Chondrocyte (in vitro differentiated cells): ENCODE measurements at regions not wholly inside any gene's neighbourhood (a gene's known extent, or its start where the extent isn't known, plus 50 kb on each side); places are given as distances from the start of the nearest gene placed in this dataset.

ENCODE experiments used
- DNase-seq: peaks from one replicate; pipeline ENCODE4 v3.0.0; 2021; ENCODE audit warnings: mixed read lengths, low spot score
- H3K27ac Mint-ChIP-seq: one replicate; pipeline ENCODE4 v1.8.0; 2021; ENCODE audit warnings: mild to moderate bottlenecking, moderate library complexity, mixed read lengths; ENCODE audit not compliant: unreplicated experiment
- H3K27me3 Mint-ChIP-seq: 2 replicates; pipeline ENCODE4 v1.8.0; 2021; ENCODE audit warnings: low read depth, mixed read lengths
- H3K36me3 Mint-ChIP-seq: 2 replicates; pipeline ENCODE4 v1.8.0; 2021; ENCODE audit warnings: low read depth, mixed read lengths
- H3K4me1 Mint-ChIP-seq: 2 replicates; pipeline ENCODE4 v1.8.0; 2021; ENCODE audit warnings: low read depth, mild to moderate bottlenecking, mixed read lengths
- H3K4me3 Mint-ChIP-seq: one replicate; pipeline ENCODE4 v1.8.0; 2021; ENCODE audit warnings: mild to moderate bottlenecking, moderate library complexity, mixed read lengths; ENCODE audit not compliant: unreplicated experiment
- H3K9me3 Mint-ChIP-seq: 2 replicates; pipeline ENCODE4 v1.8.0; 2021; ENCODE audit warnings: low read depth, mixed read lengths
- CTCF ChIP-seq: fragments of 200-600 bp; sonication (generic); IDR thresholded peaks from 2 replicates; pipeline ENCODE4 v1.5.0; 2021; ENCODE audit warnings: antibody characterized with exemption, mild to moderate bottlenecking, moderate library complexity

GRCh38 chr10:25707572-25707971 lies 226.5 kb upstream of the MYO3A start:
- Mint-ChIP-seq H3K36me3 (no peaks in the 10 kb centered on the region), H3K9me3 (no peaks in the 10 kb centered on the region), H3K27ac (no peak overlapping the region), H3K4me3 (no peak overlapping the region), H3K27me3 (peaks cover 17% of the 10 kb centered on the region), H3K4me1 (no peaks in the 10 kb centered on the region)
- DNase-seq = no peak
- no peak for TF ChIP-seq CTCF

GRCh38 chr10:25707976-25708671 lies 225.9 kb upstream of the MYO3A start:
- DNase-seq = no peak
- H3K9me3 Mint-ChIP-seq = no peaks in the 10 kb centered on the region
- H3K4me1 Mint-ChIP-seq = no peaks in the 10 kb centered on the region

GRCh38 chr10:25713894-25714240 lies 220.2 kb upstream of the MYO3A start:
- no peaks in the 10 kb centered on the region for H3K4me1 Mint-ChIP-seq
- no peaks in the 10 kb centered on the region for H3K9me3 Mint-ChIP-seq

More at GRCh38 chr10:25707976-25708671, 225.9 kb upstream of the MYO3A start:
- H3K36me3 Mint-ChIP-seq = no peaks in the 10 kb centered on the region
- TF ChIP-seq CTCF = no peak
- H3K4me3 Mint-ChIP-seq = no peak overlapping the region
- peaks cover 17% of the 10 kb centered on the region for H3K27me3 Mint-ChIP-seq
- H3K27ac Mint-ChIP-seq = no peak overlapping the region

GRCh38 chr10:25724241-25724640 lies 209.8 kb upstream of the MYO3A start:
- no peak overlapping the region for H3K27ac Mint-ChIP-seq
- H3K4me1 Mint-ChIP-seq = no peaks in the 10 kb centered on the region
- no peaks in the 10 kb centered on the region for H3K9me3 Mint-ChIP-seq
- TF ChIP-seq CTCF = no peak
- H3K27me3 Mint-ChIP-seq = peaks cover 19% of the 10 kb centered on the region
- no peak for DNase-seq
- H3K36me3 Mint-ChIP-seq = no peaks in the 10 kb centered on the region
- no peak overlapping the region for H3K4me3 Mint-ChIP-seq

More at GRCh38 chr10:25713894-25714240, 220.2 kb upstream of the MYO3A start:
- H3K27me3 Mint-ChIP-seq = peaks cover 26% of the 10 kb centered on the region
- H3K4me3 Mint-ChIP-seq = no peak overlapping the region
- no peak overlapping the region for H3K27ac Mint-ChIP-seq
- no peaks in the 10 kb centered on the region for H3K36me3 Mint-ChIP-seq
- no peak for TF ChIP-seq CTCF
- no peak for DNase-seq

- no peaks in the 10 kb centered on the region for H3K36me3 Mint-ChIP-seq
- H3K27me3 Mint-ChIP-seq = peaks cover 22% of the 10 kb centered on the region
- peak; percentile 82 for TF ChIP-seq CTCF
- no peak overlapping the region for H3K27ac Mint-ChIP-seq
- no peaks in the 10 kb centered on the region for H3K9me3 Mint-ChIP-seq
- no peak for DNase-seq
- H3K4me3 Mint-ChIP-seq = no peak overlapping the region
- H3K4me1 Mint-ChIP-seq = no peaks in the 10 kb centered on the region
Measured at GRCh38 chr10:25725917-25726716, 207.9 kb upstream of the MYO3A start.
